ENCODE measurements at regions not wholly inside any gene's neighbourhood (a gene's known extent, or its start where the extent isn't known, plus 50 kb on each side); places are given as distances from the start of the nearest gene placed in this dataset.

- ChIA-PET CTCF (no interaction called here), POLR2A (no interaction called here)
- Histone ChIP-seq H3K4me1 (ENCODE audit: control insufficient read depth, extremely low read depth, insufficient read depth, low read length) (no peaks in the 10 kb centered on the region), H2AFZ (ENCODE audit: low read depth, low read length) (no peak overlapping the region), H4K20me1 (replicated peaks; ENCODE audit: control insufficient read depth, extremely low read depth, insufficient read depth, low read length) (no peaks in the 10 kb centered on the region), H3K27ac (ENCODE audit: insufficient read depth, low read depth, low read length) (no peak overlapping the region), H3K4me3 (replicated peaks in 1 of 3; ENCODE audit: insufficient read depth in 1 of 3, low read depth in 1 of 3, low read length in 3 of 3) (no peak overlapping the region), H3K4me2 (ENCODE audit: insufficient read depth, low read length) (no peak overlapping the region), H3K9ac (replicated peaks; ENCODE audit: extremely low read depth, insufficient read depth, low read length) (no peak overlapping the region), H3K27me3 (ENCODE audit: control insufficient read depth in 2 of 2, insufficient read depth in 2 of 2, low read length in 2 of 2) (no peaks in the 10 kb centered on the region), H3K36me3 (ENCODE audit: control insufficient read depth in 2 of 2, extremely low read depth in 1 of 2, insufficient read depth in 2 of 2, low read length in 2 of 2) (no peaks in the 10 kb centered on the region), H3K9me3 (replicated peaks; ENCODE audit: control insufficient read depth, insufficient read depth, low read length) (no peaks in the 10 kb centered on the region), H3K9me1 (replicated peaks; ENCODE audit: control insufficient read depth, extremely low read depth, insufficient read depth, low read length) (no peaks in the 10 kb centered on the region), H3K79me2 (ENCODE audit: control insufficient read depth, insufficient read depth, low read length) (no peaks in the 10 kb centered on the region)
- no peak for FAIRE-seq
- dilution Hi-C loops (cut with MboI; ENCODE audit: extremely low pct_ligation_motif_present, low sequenced_read_pairs), result no loop called here
- DNase-seq (ENCODE audit: low read depth, low spot score), result no peak
- BruUV-seq (replicated peaks), result no TSS peak
- intact Hi-C loops (cut with micrococcal nuclease), result no loop called here
- TF ChIP-seq MAX (IDR thresholded peaks at IDR 0.05; ENCODE audit: insufficient read depth, insufficient read length), result no peak
- TF ChIP-seq FOS (IDR thresholded peaks at IDR 0.05; ENCODE audit: borderline replicate concordance, insufficient read depth, low read length), result no peak
- no peak for TF ChIP-seq GATA2 (IDR thresholded peaks at IDR 0.05; ENCODE audit: insufficient read depth, insufficient read length, low read depth, low read length)
- no peak for TF ChIP-seq POLR2A (IDR thresholded peaks at IDR 0.05; ENCODE audit: low read depth, low read length)
These were observed 131.2 kb upstream of the HHIP start for GRCh38 chr4:144514736-144515135.

- H3K9me3 ChIP-seq (replicated peaks; ENCODE audit: control insufficient read depth, insufficient read depth, low read length), result no peaks in the 10 kb centered on the region
- no peaks in the 10 kb centered on the region for H3K27me3 ChIP-seq (ENCODE audit: control insufficient read depth in 2 of 2, insufficient read depth in 2 of 2, low read length in 2 of 2)
- DNase-seq (ENCODE audit: low read depth, low spot score) (no peak), FAIRE-seq (no peak)
- CTCF ChIA-PET, result no interaction called here
- intact Hi-C loops (cut with micrococcal nuclease) (no loop called here), dilution Hi-C loops (cut with MboI; ENCODE audit: extremely low pct_ligation_motif_present, low sequenced_read_pairs) (no loop called here)
- no peak overlapping the region for H3K27ac ChIP-seq (ENCODE audit: insufficient read depth, low read depth, low read length)
- H3K9me1 ChIP-seq (replicated peaks; ENCODE audit: control insufficient read depth, extremely low read depth, insufficient read depth, low read length), result no peaks in the 10 kb centered on the region
- H3K4me1 ChIP-seq (ENCODE audit: control insufficient read depth, extremely low read depth, insufficient read depth, low read length), result no peaks in the 10 kb centered on the region
- POLR2A ChIA-PET, result no interaction called here
- no peaks in the 10 kb centered on the region for H3K36me3 ChIP-seq (ENCODE audit: control insufficient read depth in 2 of 2, extremely low read depth in 1 of 2, insufficient read depth in 2 of 2, low read length in 2 of 2)
- no peak overlapping the region for H3K4me2 ChIP-seq (ENCODE audit: insufficient read depth, low read length)
- no TSS peak for BruUV-seq (replicated peaks)
- H2AFZ ChIP-seq (ENCODE audit: low read depth, low read length), result no peak overlapping the region
- no peaks in the 10 kb centered on the region for H4K20me1 ChIP-seq (replicated peaks; ENCODE audit: control insufficient read depth, extremely low read depth, insufficient read depth, low read length)
- H3K4me3 ChIP-seq (replicated peaks in 1 of 3; ENCODE audit: insufficient read depth in 1 of 3, low read depth in 1 of 3, low read length in 3 of 3), result no peak overlapping the region
- TF ChIP-seq FOS (IDR thresholded peaks at IDR 0.05; ENCODE audit: borderline replicate concordance, insufficient read depth, low read length) (no peak), MAX (IDR thresholded peaks at IDR 0.05; ENCODE audit: insufficient read depth, insufficient read length) (no peak), MYC (IDR thresholded peaks at IDR 0.05; ENCODE audit: low read depth, low read length) (no peak), CTCF (IDR thresholded peaks at IDR 0.05; ENCODE audit: extremely low read depth in 1 of 2, insufficient read depth in 1 of 2, low read depth in 1 of 2, low read length in 2 of 2) (no peak), POLR2AphosphoS5 (IDR thresholded peaks at IDR 0.05; ENCODE audit: insufficient read depth, low read depth, low read length) (no peak), JUN (IDR thresholded peaks at IDR 0.05; ENCODE audit: borderline replicate concordance, insufficient read depth, insufficient read length, low read depth) (no peak), POLR2A (IDR thresholded peaks at IDR 0.05; ENCODE audit: low read depth, low read length) (no peak)
- H3K9ac ChIP-seq (replicated peaks; ENCODE audit: extremely low read depth, insufficient read depth, low read length), result no peak overlapping the region
- no peaks in the 10 kb centered on the region for H3K79me2 ChIP-seq (ENCODE audit: control insufficient read depth, insufficient read depth, low read length)
These were observed 127.6 kb upstream of the HHIP start for GRCh38 chr4:144518181-144518895.

Measured in endothelial cell of umbilical vein (primary cell).